HEK293 (cell line): ENCODE measurements at regions not wholly inside any gene's neighbourhood (a gene's known extent, or its start where the extent isn't known, plus 50 kb on each side); places are given as distances from the start of the nearest gene placed in this dataset.

Experiments
- PRDM1 ChIP-seq: fragments of 450-650 bp; formaldehyde crosslinking; IDR thresholded peaks from 2 replicates; pipeline ENCODE4; 2016; ENCODE audit warnings: missing biosample characterization, missing genetic modification characterization
- REST ChIP-seq: fragments of 450-650 bp; formaldehyde crosslinking; IDR thresholded peaks from 2 replicates; pipeline ENCODE4 v1.5.1; 2016; ENCODE audit warnings: missing biosample characterization, missing genetic modification characterization
- SETDB1 ChIP-seq: IDR thresholded peaks from one replicate; pipeline ENCODE4 v1.6.1; 2017; ENCODE audit warnings: mild to moderate bottlenecking, low read length, moderate library complexity, mixed read lengths; ENCODE audit not compliant: insufficient read length
- SP2 ChIP-seq: fragments of 450-650 bp; formaldehyde crosslinking; IDR thresholded peaks from 2 replicates; pipeline ENCODE4 v1.5.1; 2016; ENCODE audit warnings: missing biosample characterization, missing genetic modification characterization
- TCF7L2 ChIP-seq: IDR thresholded peaks from 2 replicates; pipeline ENCODE4 v1.6.1; 2011; ENCODE audit warnings: low read depth, mild to moderate bottlenecking, inconsistent platforms, low read length, moderate library complexity, borderline replicate concordance
- ZBTB1 ChIP-seq: fragments of 450-650 bp; formaldehyde crosslinking; IDR thresholded peaks from 2 replicates; pipeline ENCODE4 v1.5.1; 2016; ENCODE audit warnings: missing biosample characterization, missing genetic modification characterization
- ZBTB6 ChIP-seq: fragments of 450-650 bp; formaldehyde crosslinking; IDR thresholded peaks from 2 replicates; pipeline ENCODE4 v1.5.1; 2017; ENCODE audit warnings: missing biosample characterization, missing genetic modification characterization
- ZNF138 ChIP-seq: fragments of 450-650 bp; formaldehyde crosslinking; IDR thresholded peaks from 2 replicates; pipeline ENCODE4 v1.5.1; 2016; ENCODE audit warnings: missing biosample characterization, missing genetic modification characterization, borderline replicate concordance
- ZNF157 ChIP-seq: fragments of 450-650 bp; formaldehyde crosslinking; IDR thresholded peaks from 2 replicates; pipeline ENCODE4 v1.5.1; 2016; ENCODE audit warnings: missing biosample characterization, missing genetic modification characterization
- ZNF184 ChIP-seq: fragments of 450-650 bp; IDR thresholded peaks from 2 replicates; pipeline ENCODE4 v1.5.1; 2018; ENCODE audit warnings: missing biosample characterization, mild to moderate bottlenecking, missing genetic modification characterization
- ZNF239 ChIP-seq: fragments of 450-650 bp; formaldehyde crosslinking; IDR thresholded peaks from 2 replicates; pipeline ENCODE4 v1.5.1; 2016; ENCODE audit warnings: missing biosample characterization, missing genetic modification characterization
- ZNF792 ChIP-seq: fragments of 450-650 bp; formaldehyde crosslinking; IDR thresholded peaks from 2 replicates; pipeline ENCODE4 v1.5.1; 2016; ENCODE audit warnings: missing biosample characterization, missing genetic modification characterization
- TF ChIP-seq, protein P1 (sequence below): fragments of 450-650 bp; formaldehyde crosslinking; IDR thresholded peaks from 2 replicates; pipeline ENCODE4 v1.5.1; 2016; ENCODE audit warnings: missing biosample characterization, missing genetic modification characterization

GRCh38 chr11:39385911-39386310 lies 2073.5 kb downstream of the LRRC4C start:
- TF ChIP-seq, protein P1, sequence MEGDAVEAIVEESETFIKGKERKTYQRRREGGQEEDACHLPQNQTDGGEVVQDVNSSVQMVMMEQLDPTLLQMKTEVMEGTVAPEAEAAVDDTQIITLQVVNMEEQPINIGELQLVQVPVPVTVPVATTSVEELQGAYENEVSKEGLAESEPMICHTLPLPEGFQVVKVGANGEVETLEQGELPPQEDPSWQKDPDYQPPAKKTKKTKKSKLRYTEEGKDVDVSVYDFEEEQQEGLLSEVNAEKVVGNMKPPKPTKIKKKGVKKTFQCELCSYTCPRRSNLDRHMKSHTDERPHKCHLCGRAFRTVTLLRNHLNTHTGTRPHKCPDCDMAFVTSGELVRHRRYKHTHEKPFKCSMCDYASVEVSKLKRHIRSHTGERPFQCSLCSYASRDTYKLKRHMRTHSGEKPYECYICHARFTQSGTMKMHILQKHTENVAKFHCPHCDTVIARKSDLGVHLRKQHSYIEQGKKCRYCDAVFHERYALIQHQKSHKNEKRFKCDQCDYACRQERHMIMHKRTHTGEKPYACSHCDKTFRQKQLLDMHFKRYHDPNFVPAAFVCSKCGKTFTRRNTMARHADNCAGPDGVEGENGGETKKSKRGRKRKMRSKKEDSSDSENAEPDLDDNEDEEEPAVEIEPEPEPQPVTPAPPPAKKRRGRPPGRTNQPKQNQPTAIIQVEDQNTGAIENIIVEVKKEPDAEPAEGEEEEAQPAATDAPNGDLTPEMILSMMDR (tag by site-specific recombination): no peak
- TF ChIP-seq ZNF239 (no peak), SP2 (no peak), ZNF184 (tag by site-specific recombination) (no peak), ZBTB1 (tag by site-specific recombination) (no peak), REST (tag by site-specific recombination) (no peak), ZBTB6 (no peak), PRDM1 (no peak), SETDB1 (no peak), ZNF792 (no peak), TCF7L2 (no peak), ZNF157 (no peak), ZNF138 (tag by site-specific recombination) (no peak)
